GM19043 (cell line): ENCODE measurements at regions not wholly inside any gene's neighbourhood (a gene's known extent, or its start where the extent isn't known, plus 50 kb on each side); places are given as distances from the start of the nearest gene placed in this dataset.

ENCODE experiments used
- ATAC-seq: cut with Tn5 transposase; IDR thresholded peaks from one replicate; pipeline ENCODE4 v1.9.1; 2021; ENCODE audit warnings: low read depth; ENCODE audit not compliant: unreplicated experiment

DNA sequence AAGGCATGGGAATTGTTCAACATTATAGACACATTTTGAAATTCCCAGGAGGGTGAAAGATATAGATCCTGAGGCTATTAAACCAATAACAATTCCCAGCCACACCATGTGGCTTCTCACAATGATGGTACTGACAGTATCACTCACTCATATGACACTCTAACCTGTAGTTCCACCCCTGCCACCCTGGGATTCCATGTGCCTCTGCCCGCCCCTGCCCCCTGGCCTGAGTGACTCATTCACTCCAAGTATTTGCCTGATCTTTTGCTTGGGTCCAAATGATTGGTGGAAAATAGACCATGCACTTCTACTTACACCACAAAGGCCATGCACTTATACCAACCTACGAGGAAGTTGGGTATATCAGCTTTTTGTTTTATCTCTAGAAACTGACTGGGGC lies 305.2 kb upstream of the DAB2 start:
- no peak for ATAC-seq

- no peak for ATAC-seq
Measured at GRCh38 chr5:39726467-39726866, 301.7 kb upstream of the DAB2 start.

DNA sequence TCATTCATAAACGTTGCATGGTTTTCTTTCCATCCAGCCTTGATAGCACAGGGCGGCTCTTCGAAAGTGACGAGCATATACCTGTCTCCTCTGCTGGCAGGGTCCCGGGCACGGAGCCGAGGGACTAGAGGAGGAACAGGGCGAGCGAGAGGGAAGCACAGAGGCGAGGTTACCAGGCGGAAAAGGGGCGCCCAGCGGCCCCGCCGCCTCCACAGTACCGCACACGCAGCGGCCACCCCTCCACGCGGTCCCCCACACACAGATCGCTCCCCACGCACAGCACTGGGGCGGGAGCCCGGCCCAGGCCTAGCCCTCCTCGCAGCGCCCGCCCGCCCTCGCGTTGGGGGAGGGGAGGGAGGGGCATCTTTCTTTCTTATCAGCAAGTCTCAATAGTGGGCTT lies 296.6 kb upstream of the DAB2 start:
- no peak for ATAC-seq

DNA sequence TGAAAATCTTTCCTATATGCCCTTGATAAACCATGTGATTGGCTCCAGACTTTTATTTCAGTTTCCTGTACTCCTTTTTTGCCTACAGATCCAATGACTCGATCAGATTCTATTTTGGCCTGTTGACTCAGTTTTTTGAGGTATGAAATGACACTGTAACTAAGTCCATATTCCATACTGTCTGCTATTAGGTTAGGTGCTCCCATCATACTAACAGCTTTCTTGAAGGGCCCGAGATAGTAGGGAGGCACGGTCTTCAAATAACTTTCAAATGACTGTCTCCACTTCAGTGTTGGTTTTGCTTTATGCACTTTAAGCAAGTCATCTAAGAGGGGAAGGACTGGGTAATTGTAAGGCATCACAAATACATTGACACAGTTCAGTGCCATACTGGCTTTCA lies 295.4 kb upstream of the DAB2 start:
- ATAC-seq = no peak

DNA sequence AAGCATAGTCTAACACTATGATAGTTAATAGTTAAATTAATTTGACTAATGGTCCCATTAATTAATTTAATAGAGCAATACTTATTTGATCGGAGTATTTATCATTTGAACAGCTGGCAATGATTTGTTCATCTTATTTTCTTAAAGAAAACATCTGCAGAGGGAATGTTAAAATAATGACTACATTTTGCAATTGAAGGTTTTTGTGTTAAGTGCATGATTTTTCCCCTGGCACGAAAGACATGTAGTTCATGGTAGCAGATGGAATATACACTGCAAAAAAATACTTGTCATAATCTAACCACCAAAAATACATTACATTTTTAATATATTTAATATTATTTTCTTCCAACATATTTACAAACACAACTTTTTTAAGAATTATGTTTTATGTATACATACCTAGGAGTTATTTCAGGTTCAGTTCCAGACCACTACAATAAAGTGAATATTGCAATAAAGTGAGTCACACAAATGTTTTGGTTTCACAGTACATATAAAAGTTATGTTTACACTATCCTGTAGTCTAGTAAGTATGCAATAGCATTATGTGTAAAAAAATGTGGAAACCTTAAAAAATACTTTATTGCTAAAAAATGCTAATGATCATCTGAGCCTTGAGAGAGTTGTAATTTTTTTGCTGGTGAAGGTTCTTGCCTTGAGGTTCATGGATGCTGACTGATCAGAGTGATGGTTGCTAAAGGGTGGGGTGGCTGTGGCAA lies 292.6 kb upstream of the DAB2 start:
- no peak for ATAC-seq

DNA sequence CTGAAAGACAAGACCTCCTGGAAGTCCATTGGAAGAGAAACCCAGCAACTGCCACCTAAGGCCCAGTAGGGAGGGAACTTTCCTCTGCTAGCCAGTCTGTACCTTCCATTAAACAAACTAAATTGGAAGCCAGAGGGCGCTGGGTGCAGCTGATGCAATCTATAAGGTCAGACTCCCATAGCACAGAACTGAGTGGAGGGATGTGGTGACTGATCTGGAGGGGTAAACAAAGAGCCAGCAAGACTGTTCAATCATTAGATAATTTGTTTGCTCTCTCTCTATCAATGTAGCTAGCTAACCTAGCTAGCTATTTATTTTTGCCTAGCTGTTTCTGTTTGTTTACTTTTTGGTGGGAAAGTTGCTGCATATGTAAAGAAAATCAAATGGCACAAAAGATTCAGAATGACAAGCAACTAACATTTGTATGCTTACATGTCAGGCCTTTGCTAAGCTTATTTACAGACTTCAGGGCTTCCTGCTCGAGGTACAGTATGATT lies 291.8 kb upstream of the DAB2 start:
- ATAC-seq = no peak

DNA sequence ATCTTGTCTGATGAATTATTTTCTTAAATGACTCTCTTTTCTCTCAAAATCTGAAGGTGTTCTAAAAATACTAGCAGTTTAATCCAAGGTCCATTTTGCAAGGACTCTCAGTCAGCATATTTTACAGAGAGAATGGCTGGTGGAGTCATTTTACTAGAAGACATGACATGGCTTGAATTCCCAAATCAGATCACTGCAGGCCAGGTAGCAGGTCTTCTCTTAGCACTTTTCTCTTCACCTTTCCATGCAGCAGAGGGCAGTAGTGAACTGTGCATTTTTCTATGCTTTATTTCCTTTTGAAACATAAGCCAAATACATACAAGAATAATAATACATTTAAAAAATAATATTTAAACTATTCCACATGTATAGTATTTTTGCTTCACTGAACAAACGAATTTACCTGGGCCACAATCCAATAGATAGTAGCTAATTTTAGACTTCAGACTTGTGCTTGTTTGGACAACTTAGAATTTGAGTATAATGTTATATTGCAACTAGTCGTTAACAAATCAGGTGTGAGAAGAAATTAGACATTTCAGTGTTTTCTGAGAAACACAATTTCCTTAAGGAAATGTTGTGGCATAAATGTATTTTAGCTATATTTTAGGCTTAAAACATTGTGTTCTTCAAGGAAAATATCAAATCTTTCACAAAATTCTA lies 289.4 kb upstream of the DAB2 start:
- no peak for ATAC-seq

- ATAC-seq = no peak
Measured at GRCh38 chr5:39713250-39713916, 288.6 kb upstream of the DAB2 start.

- ATAC-seq = no peak
Measured at GRCh38 chr5:39712316-39713249, 287.8 kb upstream of the DAB2 start.

DNA sequence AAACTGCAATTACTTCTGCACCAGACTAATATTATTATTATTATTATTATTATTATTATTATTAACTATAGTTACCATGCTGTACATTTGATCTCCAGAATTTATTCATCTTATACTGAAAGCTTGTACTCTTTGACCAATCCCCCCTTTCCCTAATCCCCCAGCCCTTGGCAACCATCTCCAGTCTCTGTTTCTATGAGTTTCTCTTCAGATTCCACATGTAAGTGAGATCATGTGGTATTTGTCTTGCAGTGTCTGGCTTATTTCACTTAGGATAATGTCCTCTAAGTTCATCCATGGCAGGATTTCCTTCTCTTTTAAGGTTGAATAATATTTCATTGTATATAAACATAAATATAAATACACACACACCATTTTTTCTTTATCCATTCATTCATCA lies 287.0 kb upstream of the DAB2 start:
- ATAC-seq = no peak

- ATAC-seq = no peak
Measured at GRCh38 chr5:39709032-39709431, 284.3 kb upstream of the DAB2 start.

DNA sequence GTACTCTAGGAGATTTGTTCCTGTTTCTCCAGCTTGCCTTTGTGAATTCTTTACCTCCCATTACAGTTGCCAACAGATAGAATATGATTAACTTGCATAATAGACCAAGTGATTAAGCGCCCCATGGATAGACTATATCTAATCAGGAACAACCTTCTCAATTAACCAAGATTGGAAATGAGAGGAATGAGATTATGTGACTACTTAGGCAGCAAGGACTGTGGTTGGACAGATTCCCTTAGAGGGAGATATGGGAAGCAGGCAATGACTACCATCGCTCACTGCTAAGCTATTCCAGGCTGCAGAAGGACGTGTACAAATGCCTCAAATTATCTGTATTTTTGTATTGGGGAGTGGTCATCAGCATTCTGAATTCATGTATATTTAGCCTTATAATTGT lies 278.1 kb upstream of the DAB2 start:
- ATAC-seq = no peak

- no peak for ATAC-seq
Measured at GRCh38 chr5:39700523-39700922, 275.7 kb upstream of the DAB2 start.

- no peak for ATAC-seq
Measured at GRCh38 chr5:39698838-39699560, 274.2 kb upstream of the DAB2 start.

DNA sequence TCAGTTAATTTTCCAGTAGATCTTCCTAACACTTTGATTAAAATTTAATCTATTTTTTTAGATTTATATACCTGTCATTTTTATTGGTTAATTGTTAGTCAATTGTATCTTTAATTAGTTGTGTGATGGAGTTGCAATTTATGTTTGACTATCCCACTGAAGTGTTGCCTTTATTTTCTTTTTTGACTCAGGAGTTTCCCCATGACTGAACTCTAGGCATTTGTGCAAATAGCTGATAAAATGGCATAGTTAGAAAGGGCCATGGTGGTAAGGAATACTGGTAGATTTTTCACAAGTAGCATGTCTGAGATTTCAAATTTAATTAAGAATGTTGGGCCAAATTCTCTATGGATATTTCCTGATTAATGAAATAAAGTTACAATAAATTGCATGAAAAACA lies 273.1 kb upstream of the DAB2 start:
- no peak for ATAC-seq

DNA sequence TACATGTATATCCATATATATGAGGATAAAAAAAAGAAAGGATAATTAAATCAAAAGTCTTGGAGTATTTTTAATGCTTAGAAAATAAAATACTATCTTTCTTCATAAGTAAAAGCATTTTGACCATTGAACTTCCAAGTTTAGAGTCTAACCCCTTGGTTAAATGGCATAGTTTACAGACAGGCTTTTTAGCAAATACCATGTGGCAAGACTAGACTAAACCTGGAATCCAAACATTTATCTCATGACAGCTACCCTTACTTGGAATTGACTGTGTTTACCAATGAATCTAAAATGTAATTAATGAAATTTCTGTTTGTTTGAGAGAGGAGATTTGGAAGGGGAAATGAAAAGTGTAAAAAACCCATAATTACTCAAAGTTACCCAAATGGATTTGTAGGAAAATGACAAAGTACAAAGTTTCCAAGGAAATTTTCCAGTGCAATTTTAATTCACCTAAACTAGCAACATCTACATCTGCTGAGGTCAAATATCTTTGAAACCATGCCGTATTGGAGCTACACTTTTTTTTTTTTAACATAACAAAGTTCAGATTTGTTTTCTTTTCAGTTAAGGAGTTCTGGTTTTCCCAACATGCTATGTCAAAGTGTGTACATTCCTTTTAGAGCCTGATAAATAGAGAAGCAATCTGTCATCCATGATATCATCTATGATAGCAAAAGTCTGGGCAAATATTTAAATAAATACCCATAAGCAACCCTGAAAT lies 272.1 kb upstream of the DAB2 start:
- ATAC-seq = no peak

DNA sequence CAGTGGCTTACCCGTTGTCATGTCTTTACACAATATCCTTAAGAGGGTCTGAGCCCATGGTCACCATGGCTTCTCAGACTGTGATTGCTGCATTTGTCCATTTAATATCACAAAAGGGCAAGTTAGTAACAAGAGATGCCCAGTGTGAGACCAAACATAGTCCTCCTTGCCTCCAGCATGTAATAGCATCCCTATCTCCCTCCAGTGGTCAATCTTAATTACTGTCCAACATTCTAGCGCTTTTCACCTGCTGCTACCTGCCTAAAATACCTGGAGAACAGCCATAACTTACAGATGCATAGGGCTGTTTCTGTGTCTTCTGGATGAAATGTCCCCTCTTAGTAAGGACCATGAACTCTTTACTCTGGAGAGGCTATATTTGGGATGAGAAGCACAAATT lies 267.2 kb upstream of the DAB2 start:
- no peak for ATAC-seq

- ATAC-seq = no peak
Measured at GRCh38 chr5:39691136-39691535, 266.4 kb upstream of the DAB2 start.

GRCh38 chr5:39689919-39690318 lies 265.1 kb upstream of the DAB2 start:
- no peak for ATAC-seq
